PC-3 (cell line): ENCODE measurements at regions not wholly inside any gene's neighbourhood (a gene's known extent, or its start where the extent isn't known, plus 50 kb on each side); places are given as distances from the start of the nearest gene placed in this dataset.

Source experiments
- ATAC-seq: fragments of 200-7000 bp; cut with Tn5 transposase; 2 replicates; pipeline ENCODE4 v1.9.1; 2020; ENCODE audit warnings: mild to moderate bottlenecking, moderate library complexity
- BruUV-seq: library from RNA; stranded (reverse); fragments of 400-500 nt; replicated peaks from 2 replicates; lab custom pipeline; 2021; lab: Mats Ljungman, UMichigan
- CTCF ChIA-PET: fragments of 300-600 bp; sonication (Branson Sonifier 250); formaldehyde crosslinking; loops from one replicate; lab custom pipeline; 2022; ENCODE audit warnings: antibody characterized with exemption; lab: Charles Lee
- POLR2A ChIA-PET: fragments of 300-600 bp; sonication (Branson Sonifier 250); formaldehyde crosslinking; loops from one replicate; lab custom pipeline; 2022; ENCODE audit warnings: antibody characterized with exemption; ENCODE audit not compliant: unreplicated experiment; lab: Charles Lee
- DNase-seq: peaks from one replicate; pipeline ENCODE4 v3.0.0-alpha.2; 2015
- H2AFZ ChIP-seq: fragments of 300-600 bp; sonication (generic); 2 replicates; pipeline ENCODE4 v1.6.0; 2016; ENCODE audit warnings: antibody characterized with exemption, low read length
- H3F3A ChIP-seq: fragments of 300-600 bp; sonication (generic); one replicate; pipeline ENCODE4 v1.6.0; 2017; ENCODE audit warnings: antibody characterized with exemption, low read length, control low read depth, mild to moderate bottlenecking; ENCODE audit not compliant: unreplicated experiment
- H3K27ac ChIP-seq: fragments of 300-600 bp; sonication (generic); 2 replicates; pipeline ENCODE4 v1.5.1; 2016; ENCODE audit warnings: mild to moderate bottlenecking, low read length
- H3K27me3 ChIP-seq: fragments of 300-600 bp; sonication (generic); 2 replicates; pipeline ENCODE4 v1.6.1; 2016; ENCODE audit warnings: low read length, mixed read lengths
- H3K36me3 ChIP-seq: fragments of 300-600 bp; sonication (generic); 2 replicates; pipeline ENCODE4 v1.6.1; 2016; ENCODE audit warnings: low read depth, mixed run types, low read length, mixed read lengths
- H3K4me1 ChIP-seq: fragments of 300-600 bp; sonication (generic); 2 replicates; pipeline ENCODE4 v1.5.1; 2016; ENCODE audit warnings: low read length; ENCODE audit not compliant: insufficient read depth
- H3K4me2 ChIP-seq: fragments of 300-600 bp; sonication (generic); 2 replicates; pipeline ENCODE4 v1.6.0; 2016; ENCODE audit warnings: low read length
- H3K4me3 ChIP-seq: fragments of 300-600 bp; sonication (generic); 2 replicates; pipeline ENCODE4 v1.5.1; 2016; ENCODE audit warnings: mild to moderate bottlenecking, low read length, mixed read lengths
- H3K79me2 ChIP-seq: fragments of 300-600 bp; sonication (generic); 2 replicates; pipeline ENCODE4 v1.6.1; 2017; ENCODE audit warnings: low read length, mixed read lengths
- H3K9ac ChIP-seq: fragments of 300-600 bp; sonication (generic); 2 replicates; pipeline ENCODE4 v1.6.0; 2016; ENCODE audit warnings: mild to moderate bottlenecking, low read length
- H3K9me2 ChIP-seq: fragments of 300-600 bp; sonication (generic); replicated peaks from 2 replicates; pipeline ENCODE4 v1.6.1; 2016; ENCODE audit warnings: mixed run types, low read length, mixed read lengths
- H3K9me3 ChIP-seq: fragments of 300-600 bp; sonication (generic); 2 replicates; pipeline ENCODE4 v1.6.1; 2016; ENCODE audit warnings: low read length, mixed read lengths
- H4K20me1 ChIP-seq: fragments of 300-600 bp; sonication (generic); 2 replicates; pipeline ENCODE4 v1.6.1; 2016; ENCODE audit warnings: low read length, mixed read lengths
- CTCF ChIP-seq: fragments of 300-600 bp; sonication (generic); conservative IDR thresholded peaks from 2 replicates; pipeline ENCODE4 v1.5.1; 2017; ENCODE audit warnings: antibody characterized with exemption, low read depth, mild to moderate bottlenecking, low read length
- EZH2 ChIP-seq: fragments of 300-600 bp; sonication (generic); IDR thresholded peaks from one replicate; pipeline ENCODE4 v1.6.1; 2017; ENCODE audit warnings: antibody characterized with exemption, mild to moderate bottlenecking, low read length; ENCODE audit not compliant: unreplicated experiment
- EZH2phosphoT487 ChIP-seq: fragments of 300-600 bp; sonication (generic); IDR thresholded peaks from 2 replicates; pipeline ENCODE4 v1.6.1; 2018; ENCODE audit warnings: mild to moderate bottlenecking, antibody characterized with exemption, low read length, borderline replicate concordance
- intact Hi-C: fragments of 100-400 bp; cut with micrococcal nuclease; formaldehyde crosslinking; loops from 2 replicates; pipeline ENCODE4 v1.9.0; 2023

DNA sequence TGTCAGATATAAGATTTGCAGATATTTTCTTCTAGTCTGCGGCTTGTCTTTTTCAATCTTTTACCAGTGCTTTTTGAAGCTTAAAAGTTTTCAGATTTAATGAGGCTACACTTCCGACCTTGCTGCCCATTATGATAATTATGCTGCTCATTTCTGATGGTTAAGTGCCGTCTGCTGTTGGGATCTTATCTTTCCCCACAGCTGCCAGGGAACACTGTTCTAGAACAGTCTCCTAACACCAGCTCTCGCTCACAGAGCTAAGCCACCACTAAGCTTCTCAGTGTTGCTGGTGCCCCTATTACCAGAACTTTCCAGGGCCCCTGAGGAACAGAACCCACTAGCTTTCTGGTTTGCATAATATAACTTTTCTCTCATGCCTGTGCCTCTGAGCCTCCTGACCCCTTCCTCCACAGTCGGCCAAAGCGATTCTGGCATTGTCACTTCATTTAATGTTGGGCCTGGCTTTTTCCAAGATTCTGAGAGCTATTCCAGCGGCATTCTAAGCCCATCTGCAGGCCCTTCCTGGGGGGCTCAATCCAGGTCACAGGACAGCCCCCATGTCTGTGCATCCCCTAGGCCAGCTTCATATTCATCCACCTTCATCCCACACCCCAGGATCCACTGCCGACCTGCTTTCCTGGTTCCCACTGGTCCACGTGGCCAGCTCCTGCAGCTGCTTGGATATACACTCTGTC is 237.0 kb downstream of the PTPRU start:
- Histone ChIP-seq H3K27ac (no peak overlapping the region), H3K79me2 (no peaks in the 10 kb centered on the region), H3K4me1 (no peaks in the 10 kb centered on the region), H4K20me1 (no peaks in the 10 kb centered on the region), H3K4me3 (no peak overlapping the region), H3K9ac (no peak overlapping the region), H3K9me3 (no peaks in the 10 kb centered on the region), H3K9me2 (no peaks in the 10 kb centered on the region), H2AFZ (no peak overlapping the region), H3F3A (no peaks in the 10 kb centered on the region), H3K27me3 (peaks cover 67% of the 10 kb centered on the region), H3K4me2 (no peak overlapping the region), H3K36me3 (no peaks in the 10 kb centered on the region)
- ATAC-seq (no peak), DNase-seq (no peak)
- ChIA-PET POLR2A (interaction anchor here (0.6 kb wide), 1 partner anchor 27 kb away, joined by 3 read pairs; no protein-coding TSS in a partner anchor), CTCF (interaction anchor here (0.6 kb wide), 1 partner anchor 53 kb away, joined by 3 read pairs; no protein-coding TSS in a partner anchor)
- BruUV-seq: no TSS peak
- intact Hi-C loops: no loop called here
- TF ChIP-seq CTCF (no peak), EZH2 (no peak), EZH2phosphoT487 (no peak)

DNA sequence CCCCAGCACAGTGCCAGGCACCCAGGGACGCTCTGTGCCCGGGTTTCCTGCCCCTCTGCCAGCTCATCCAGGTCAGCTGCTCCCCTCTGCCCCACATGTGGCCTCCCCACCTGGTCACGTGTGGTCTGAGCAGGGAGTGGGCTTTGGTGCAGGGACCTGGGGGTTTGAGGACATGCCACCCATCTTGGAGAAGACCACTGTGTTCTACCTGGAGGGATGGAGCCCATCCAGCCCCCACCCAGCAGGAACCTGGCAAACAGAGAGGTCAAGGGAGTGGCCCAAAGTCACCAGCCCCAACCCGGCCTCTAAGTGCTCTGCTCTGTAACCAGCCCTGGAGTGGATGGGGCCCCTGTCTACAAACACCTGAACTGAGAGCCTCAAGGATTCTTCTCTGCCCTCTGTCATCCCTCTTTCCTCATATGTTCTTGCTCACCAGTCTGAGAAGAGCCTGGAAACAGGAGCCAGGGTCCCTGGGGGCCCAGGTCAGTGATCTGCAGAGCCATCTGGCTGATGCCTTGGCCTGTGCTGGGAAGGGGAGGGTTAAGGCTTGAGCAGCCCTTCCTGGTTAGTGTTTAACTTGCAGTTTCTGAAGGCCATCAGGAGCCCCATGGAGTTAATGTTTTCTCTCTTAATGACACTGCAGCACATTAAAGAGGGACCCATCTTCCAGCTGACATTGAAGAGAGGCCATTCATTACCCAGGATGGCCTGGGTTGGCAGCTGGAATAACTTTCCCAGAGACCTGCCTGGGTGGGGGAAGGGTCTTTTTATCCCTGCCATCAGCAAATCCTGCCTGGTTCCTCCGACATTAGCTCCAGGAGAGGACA is 235.4 kb downstream of the PTPRU start:
- Histone ChIP-seq H3K36me3 (no peaks in the 10 kb centered on the region), H3K4me1 (no peaks in the 10 kb centered on the region), H4K20me1 (no peaks in the 10 kb centered on the region), H3K79me2 (no peaks in the 10 kb centered on the region), H2AFZ (no peak overlapping the region), H3K9me2 (no peaks in the 10 kb centered on the region), H3K4me3 (no peak overlapping the region), H3K9me3 (no peaks in the 10 kb centered on the region), H3K4me2 (no peak overlapping the region), H3K9ac (no peak overlapping the region), H3K27me3 (peaks cover 51% of the 10 kb centered on the region), H3F3A (no peaks in the 10 kb centered on the region), H3K27ac (no peak overlapping the region)
- ChIA-PET CTCF (no interaction called here), POLR2A (no interaction called here)
- ATAC-seq (no peak), DNase-seq (no peak)
- no TSS peak for BruUV-seq
- TF ChIP-seq EZH2phosphoT487 (no peak), CTCF (no peak), EZH2 (no peak)
- intact Hi-C loops: no loop called here

DNA sequence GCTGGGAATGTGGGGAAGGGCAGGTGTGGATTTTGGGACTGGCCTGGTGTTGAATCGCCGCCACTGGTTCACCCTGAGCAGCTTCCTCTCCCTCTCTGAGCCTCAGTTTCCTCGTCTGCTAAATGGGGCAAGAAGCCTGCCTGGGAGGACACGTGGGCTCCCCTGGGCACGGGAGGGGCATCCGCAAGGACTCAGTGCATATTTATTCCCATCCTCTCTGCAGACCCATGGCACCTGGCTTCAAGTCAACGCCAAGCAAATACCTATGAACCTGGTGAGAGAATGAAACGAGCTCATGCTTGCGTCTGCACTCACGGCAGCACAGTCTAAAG is 234.4 kb downstream of the PTPRU start:
- Histone ChIP-seq H3K4me1 (no peaks in the 10 kb centered on the region), H4K20me1 (no peaks in the 10 kb centered on the region), H3K27me3 (peaks cover 41% of the 10 kb centered on the region), H2AFZ (no peak overlapping the region), H3K9me3 (no peaks in the 10 kb centered on the region), H3K36me3 (no peaks in the 10 kb centered on the region), H3K9ac (no peak overlapping the region), H3K79me2 (no peaks in the 10 kb centered on the region), H3K9me2 (no peaks in the 10 kb centered on the region), H3F3A (no peaks in the 10 kb centered on the region), H3K4me3 (no peak overlapping the region), H3K4me2 (no peak overlapping the region), H3K27ac (no peak overlapping the region)
- DNase-seq (no peak), ATAC-seq (no peak)
- ChIA-PET POLR2A (no interaction called here), CTCF (no interaction called here)
- intact Hi-C loops: no loop called here
- BruUV-seq: no TSS peak
- TF ChIP-seq EZH2 (no peak), CTCF (no peak), EZH2phosphoT487 (no peak)
